ENCODE measurements at regions not wholly inside any gene's neighbourhood (a gene's known extent, or its start where the extent isn't known, plus 50 kb on each side); places are given as distances from the start of the nearest gene placed in this dataset.

DNA sequence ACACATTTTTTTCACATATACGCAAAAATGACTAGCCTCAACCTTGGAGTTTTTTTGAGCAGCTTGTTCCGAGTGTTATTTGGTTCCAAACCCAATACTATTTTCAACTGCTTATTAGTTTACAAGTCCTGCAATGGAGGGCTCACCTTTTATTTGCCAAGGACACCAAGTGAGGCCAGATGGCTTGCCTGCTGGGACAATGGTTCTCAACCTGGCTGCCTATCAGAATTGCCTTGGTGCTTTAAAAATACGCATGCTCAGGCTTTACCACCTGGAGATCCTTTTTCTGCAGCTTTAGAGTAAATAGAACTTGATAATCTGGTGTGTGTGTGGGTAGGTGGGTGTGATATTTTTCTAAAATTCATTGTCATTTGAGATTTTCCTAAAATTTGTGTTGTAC lies 276.8 kb downstream of the MTERF1 start:
- CTCF ChIA-PET, result no interaction called here
- Mint-ChIP-seq H3K36me3 (ENCODE audit: low read depth) (no peaks in the 10 kb centered on the region), H3K4me1 (no peaks in the 10 kb centered on the region), H3K27me3 (peaks cover 2% of the 10 kb centered on the region), H3K9me3 (no peaks in the 10 kb centered on the region), H3K27ac (no peak overlapping the region), H3K4me3 (no peak overlapping the region)
- DNase-seq (no peak), ATAC-seq (ENCODE audit: low read depth) (no peak)
- intact Hi-C loops (cut with micrococcal nuclease), result no loop called here
- POLR2A ChIA-PET, result no interaction called here
- TF ChIP-seq, protein P1, sequence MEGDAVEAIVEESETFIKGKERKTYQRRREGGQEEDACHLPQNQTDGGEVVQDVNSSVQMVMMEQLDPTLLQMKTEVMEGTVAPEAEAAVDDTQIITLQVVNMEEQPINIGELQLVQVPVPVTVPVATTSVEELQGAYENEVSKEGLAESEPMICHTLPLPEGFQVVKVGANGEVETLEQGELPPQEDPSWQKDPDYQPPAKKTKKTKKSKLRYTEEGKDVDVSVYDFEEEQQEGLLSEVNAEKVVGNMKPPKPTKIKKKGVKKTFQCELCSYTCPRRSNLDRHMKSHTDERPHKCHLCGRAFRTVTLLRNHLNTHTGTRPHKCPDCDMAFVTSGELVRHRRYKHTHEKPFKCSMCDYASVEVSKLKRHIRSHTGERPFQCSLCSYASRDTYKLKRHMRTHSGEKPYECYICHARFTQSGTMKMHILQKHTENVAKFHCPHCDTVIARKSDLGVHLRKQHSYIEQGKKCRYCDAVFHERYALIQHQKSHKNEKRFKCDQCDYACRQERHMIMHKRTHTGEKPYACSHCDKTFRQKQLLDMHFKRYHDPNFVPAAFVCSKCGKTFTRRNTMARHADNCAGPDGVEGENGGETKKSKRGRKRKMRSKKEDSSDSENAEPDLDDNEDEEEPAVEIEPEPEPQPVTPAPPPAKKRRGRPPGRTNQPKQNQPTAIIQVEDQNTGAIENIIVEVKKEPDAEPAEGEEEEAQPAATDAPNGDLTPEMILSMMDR (IDR thresholded peaks at IDR 0.05), result no peak

DNA sequence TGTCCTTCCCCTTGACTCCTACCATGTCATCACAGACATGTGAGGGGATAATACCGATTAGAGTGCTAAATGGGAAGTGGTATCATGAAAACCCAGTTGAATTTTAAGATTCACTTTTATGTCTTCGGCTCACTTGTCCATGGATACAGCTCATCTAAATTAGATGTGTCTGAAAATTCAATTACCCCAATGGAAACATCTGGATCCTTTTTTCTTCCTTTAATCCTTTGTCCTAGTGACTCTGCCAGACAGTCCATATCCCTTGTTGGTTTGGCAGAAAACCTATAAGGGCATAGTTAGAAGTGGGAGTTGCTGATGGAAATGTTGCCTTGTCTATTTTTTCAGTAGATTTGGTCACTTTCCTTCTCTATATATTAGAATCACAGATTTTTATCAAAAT lies 271.9 kb downstream of the MTERF1 start:
- POLR2A ChIA-PET, result no interaction called here
- Mint-ChIP-seq H3K27ac (no peak overlapping the region), H3K36me3 (ENCODE audit: low read depth) (no peaks in the 10 kb centered on the region), H3K4me3 (no peak overlapping the region), H3K4me1 (no peaks in the 10 kb centered on the region), H3K27me3 (no peaks in the 10 kb centered on the region), H3K9me3 (peaks cover 6% of the 10 kb centered on the region)
- CTCF ChIA-PET, result no interaction called here
- TF ChIP-seq, protein P1 (IDR thresholded peaks at IDR 0.05), result no peak
- ATAC-seq (ENCODE audit: low read depth), result no peak
- intact Hi-C loops (cut with micrococcal nuclease), result no loop called here
- DNase-seq, result no peak

DNA sequence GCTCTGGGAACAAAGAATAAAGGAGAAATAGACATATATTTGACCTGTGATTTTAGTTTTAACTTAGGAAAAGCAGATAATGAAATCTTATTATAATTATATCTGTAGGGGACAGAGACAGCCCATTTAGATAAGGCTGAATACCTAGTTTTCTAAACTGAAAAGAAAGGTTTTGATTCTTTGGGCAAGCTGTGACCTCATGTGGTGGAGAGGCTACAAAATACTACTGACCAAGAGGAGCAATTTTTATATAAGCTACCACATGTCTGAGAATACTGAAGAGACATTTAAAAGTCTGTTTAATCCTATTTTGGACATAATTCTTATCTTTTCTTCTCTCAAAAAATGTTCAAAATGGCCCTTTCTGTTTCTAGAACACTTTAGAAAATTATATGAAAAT lies 271.0 kb downstream of the MTERF1 start:
- ChIA-PET POLR2A (no interaction called here), CTCF (no interaction called here)
- Mint-ChIP-seq H3K36me3 (ENCODE audit: low read depth) (no peaks in the 10 kb centered on the region), H3K27me3 (no peaks in the 10 kb centered on the region), H3K9me3 (peaks cover 6% of the 10 kb centered on the region), H3K27ac (no peak overlapping the region), H3K4me3 (no peak overlapping the region), H3K4me1 (no peaks in the 10 kb centered on the region)
- no peak for DNase-seq
- intact Hi-C loops (cut with micrococcal nuclease), result no loop called here
- TF ChIP-seq, protein P1 (IDR thresholded peaks at IDR 0.05), result no peak
- ATAC-seq (ENCODE audit: low read depth), result no peak

DNA sequence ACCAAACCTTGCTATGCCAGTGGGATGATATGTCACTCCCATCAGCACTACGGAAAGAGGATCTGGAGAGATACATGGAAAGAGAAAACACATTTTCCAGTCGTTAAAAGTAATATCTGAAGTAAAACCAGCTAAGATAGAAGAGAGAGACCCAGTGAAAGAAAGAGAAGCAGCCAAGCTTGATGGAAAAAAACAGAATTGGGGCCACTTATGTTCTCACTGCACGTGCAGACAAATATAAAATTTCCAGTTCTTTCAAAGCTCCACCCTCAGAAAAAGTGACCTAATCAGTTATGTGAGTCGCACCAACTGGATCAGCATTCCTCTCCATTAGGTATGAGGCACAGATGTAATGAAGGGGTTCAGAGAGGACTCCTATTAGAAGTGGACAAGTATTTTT lies 266.1 kb downstream of the MTERF1 start:
- DNase-seq (no peak), ATAC-seq (ENCODE audit: low read depth) (no peak)
- TF ChIP-seq, protein P1 (IDR thresholded peaks at IDR 0.05), result no peak
- Mint-ChIP-seq H3K4me3 (no peak overlapping the region), H3K9me3 (peaks cover 6% of the 10 kb centered on the region), H3K4me1 (no peaks in the 10 kb centered on the region), H3K27me3 (peaks cover 5% of the 10 kb centered on the region), H3K27ac (no peak overlapping the region), H3K36me3 (ENCODE audit: low read depth) (no peaks in the 10 kb centered on the region)
- intact Hi-C loops (cut with micrococcal nuclease), result no loop called here
- CTCF ChIA-PET, result no interaction called here
- POLR2A ChIA-PET, result no interaction called here

DNA sequence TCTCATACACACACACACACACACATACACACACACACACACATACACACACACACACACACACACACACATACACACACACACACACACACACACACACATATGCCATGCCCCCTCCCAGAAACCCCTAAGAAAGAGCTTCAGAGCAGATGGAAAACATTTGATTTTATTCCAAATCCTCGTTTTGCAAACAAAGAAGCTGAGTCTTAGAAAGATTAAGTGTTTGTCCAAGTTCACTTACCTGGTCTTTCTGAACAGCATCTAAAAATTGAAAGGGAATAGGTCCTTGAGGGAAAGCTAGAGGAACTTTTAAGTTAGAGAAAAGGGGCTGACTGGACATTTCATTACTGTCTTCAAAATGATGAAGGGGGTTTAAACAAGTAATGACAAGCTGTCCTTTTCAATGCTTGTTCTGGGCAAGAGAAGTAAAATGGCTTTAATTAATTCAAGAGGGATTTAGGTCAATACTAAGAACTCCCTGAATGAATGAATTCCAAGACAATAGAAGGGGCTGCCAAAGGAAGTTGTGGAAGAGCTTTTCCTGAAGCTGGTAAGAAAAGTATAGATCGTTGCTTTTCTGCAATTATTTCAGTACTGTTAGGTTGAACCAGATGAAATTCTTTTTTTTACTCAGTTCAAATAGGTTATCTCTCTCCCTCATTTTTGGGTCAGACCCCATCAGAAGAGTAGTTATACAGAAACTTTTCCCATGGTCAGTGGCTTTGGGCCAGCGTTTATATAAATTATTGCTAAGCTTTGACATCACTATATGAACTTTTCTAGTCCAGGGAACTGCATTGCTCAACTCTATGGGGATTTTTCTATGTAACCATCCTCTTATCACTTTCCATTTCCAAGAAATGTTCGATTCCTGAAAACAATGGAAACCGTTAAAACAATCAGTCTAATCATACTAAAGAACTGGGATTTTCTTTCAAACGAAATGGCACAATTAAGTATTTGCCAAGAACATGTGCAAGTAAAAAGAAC lies 261.4 kb downstream of the MTERF1 start:
- ChIA-PET CTCF (no interaction called here), POLR2A (no interaction called here)
- DNase-seq, result no peak
- no peaks in the 10 kb centered on the region for H3K4me1 Mint-ChIP-seq
- H3K36me3 Mint-ChIP-seq (ENCODE audit: low read depth), result no peaks in the 10 kb centered on the region
- no peak for ATAC-seq (ENCODE audit: low read depth)
- no peak overlapping the region for H3K4me3 Mint-ChIP-seq
- intact Hi-C loops (cut with micrococcal nuclease), result no loop called here
- no peaks in the 10 kb centered on the region for H3K9me3 Mint-ChIP-seq
- TF ChIP-seq, protein P1 (IDR thresholded peaks at IDR 0.05), result no peak
- H3K27ac Mint-ChIP-seq, result no peak overlapping the region
- H3K27me3 Mint-ChIP-seq, result peaks cover 5% of the 10 kb centered on the region
